Epithelial cell of esophagus (primary cell): ENCODE measurements at regions not wholly inside any gene's neighbourhood (a gene's known extent, or its start where the extent isn't known, plus 50 kb on each side); places are given as distances from the start of the nearest gene placed in this dataset.
A peak's percentile ranks its signal among the peaks of the same experiment; 100 is the strongest.

Source experiments
- DNase-seq: peaks from one replicate; pipeline ENCODE4 v3.0.0; 2010; ENCODE audit warnings: low read depth
- H3K4me3 ChIP-seq: 2 replicates; pipeline ENCODE4 v1.5.1; 2011; ENCODE audit warnings: mild to moderate bottlenecking, low read length, control low read depth
- CTCF ChIP-seq: IDR thresholded peaks from 2 replicates; pipeline ENCODE4 v1.5.1; 2011; ENCODE audit warnings: low read depth, mild to moderate bottlenecking, low read length, control low read depth, inconsistent platforms; ENCODE audit not compliant: insufficient read depth; ENCODE audit errors: missing control alignments

DNA sequence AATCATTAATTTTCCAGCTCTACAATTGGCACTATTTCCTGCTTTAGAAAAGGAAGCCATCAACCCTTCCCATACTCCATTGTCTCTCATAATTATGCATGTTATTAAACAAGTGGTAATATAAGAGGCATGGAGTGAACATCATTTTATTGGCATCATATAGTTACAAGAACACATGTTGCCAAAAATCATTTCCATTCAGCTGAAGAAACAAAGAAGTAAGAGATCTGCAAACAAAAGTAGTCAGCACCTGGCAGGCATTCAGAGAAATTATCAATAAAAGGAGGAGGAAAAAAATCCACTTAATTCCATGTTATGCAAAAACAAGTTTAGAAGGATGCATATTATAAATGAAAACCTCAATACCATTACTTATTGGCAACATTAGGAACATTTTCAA lies 1208.2 kb upstream of the C9orf72 start:
- H3K4me3 ChIP-seq, result no peak overlapping the region
- no peak for DNase-seq
- no peak for TF ChIP-seq CTCF

DNA sequence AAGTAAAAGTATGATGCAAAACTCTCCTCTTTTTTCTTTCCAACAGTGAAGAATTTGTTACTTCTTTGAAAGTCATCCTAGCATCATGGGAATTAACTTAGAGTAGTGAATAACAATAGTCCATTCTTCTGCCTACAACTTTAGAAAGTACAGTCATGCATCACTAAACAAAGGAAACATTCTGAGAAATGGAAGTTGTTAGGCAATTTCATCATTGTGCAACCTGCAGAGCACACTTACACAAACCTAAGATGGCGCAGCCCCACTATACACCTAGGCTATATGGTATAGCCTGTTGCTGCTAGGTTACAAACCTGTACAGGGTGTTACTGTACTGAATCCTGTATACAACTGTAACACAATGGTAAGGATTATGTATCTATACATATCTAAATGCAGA lies 1209.3 kb upstream of the C9orf72 start:
- peak; percentile 95 for DNase-seq
- TF ChIP-seq CTCF, result no peak
- H3K4me3 ChIP-seq, result no peak overlapping the region

DNA sequence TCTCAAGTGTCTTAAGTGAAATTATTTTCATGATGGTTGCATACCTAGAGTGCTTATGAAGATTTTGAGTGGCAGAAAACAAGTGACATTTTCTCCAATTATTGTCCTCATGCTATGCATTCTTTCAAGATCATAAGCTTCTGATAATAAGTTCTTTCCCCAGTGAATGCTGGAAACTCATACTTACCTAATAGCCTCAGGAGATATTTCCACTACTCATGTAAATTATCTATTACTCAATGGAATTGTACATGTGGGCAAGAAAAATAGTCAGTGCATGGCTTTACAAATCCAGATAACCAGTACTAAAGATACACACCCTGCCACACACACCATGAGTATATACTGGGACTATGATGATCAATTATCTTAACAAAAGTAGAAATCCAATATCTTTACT lies 1219.4 kb upstream of the C9orf72 start:
- TF ChIP-seq CTCF, result no peak
- DNase-seq, result peak; percentile 53
- H3K4me3 ChIP-seq, result no peak overlapping the region

DNA sequence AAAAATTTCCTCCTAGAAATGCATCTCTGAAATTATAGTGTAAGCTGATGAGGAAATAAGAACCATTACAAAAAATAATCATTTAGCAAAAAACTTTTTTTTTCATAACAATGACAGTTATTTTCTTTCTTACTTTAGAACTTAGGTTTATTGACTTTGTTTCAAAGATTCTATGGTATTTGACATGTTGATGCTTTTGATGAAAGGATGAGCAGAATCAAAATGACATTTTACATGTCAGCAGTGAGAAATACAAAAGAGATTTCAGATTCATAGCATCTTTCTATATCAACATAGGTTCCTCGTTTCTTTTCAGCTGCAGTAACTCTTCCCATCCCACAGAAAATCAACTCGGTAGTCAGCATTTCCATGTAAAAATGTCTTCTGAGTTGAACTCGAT lies 1226.6 kb upstream of the C9orf72 start:
- TF ChIP-seq CTCF, result no peak
- no peak for DNase-seq
- H3K4me3 ChIP-seq, result no peak overlapping the region

DNA sequence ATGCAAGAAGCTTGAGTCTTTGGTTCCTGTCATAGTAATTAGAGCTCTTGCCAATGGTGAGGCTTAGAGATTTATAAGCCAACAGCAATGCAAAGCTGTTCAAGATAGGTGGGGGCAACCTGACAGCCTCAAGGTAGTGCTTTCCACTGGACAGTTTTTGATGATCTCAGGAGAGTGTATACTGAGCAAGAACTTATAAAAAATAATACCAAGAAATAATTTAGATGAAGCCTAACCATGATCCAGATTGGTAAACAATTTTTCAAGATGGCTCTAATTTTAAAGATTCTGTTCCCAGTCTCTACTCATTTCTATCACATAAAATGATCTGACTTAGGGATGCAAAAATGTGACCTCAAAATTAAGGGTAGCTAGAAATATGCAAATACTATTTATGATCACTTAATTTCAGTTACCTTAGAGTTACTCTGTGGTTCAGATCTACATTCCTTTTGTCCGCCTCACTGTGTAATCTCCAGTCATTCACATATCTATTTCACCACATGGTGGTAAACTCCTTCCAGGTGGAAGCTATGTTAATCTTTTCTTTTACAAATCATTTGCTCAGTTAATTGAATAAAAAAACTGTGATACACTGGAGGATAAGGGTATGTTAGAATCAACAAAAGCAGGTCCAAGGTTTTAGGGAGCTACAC lies 1228.0 kb upstream of the C9orf72 start:
- no peak for TF ChIP-seq CTCF
- peak; percentile 73 for DNase-seq
- H3K4me3 ChIP-seq, result no peak overlapping the region

- no peak for TF ChIP-seq CTCF
- DNase-seq, result no peak
- H3K4me3 ChIP-seq, result no peak overlapping the region
These were observed 1231.9 kb upstream of the C9orf72 start for GRCh38 chr9:28805197-28805596.

GRCh38 chr9:28808042-28808441 lies 1234.8 kb upstream of the C9orf72 start:
- peak; percentile 82 for DNase-seq
- TF ChIP-seq CTCF, result no peak
- no peak overlapping the region for H3K4me3 ChIP-seq
